GM19438 (cell line): ENCODE measurements at regions not wholly inside any gene's neighbourhood (a gene's known extent, or its start where the extent isn't known, plus 50 kb on each side); places are given as distances from the start of the nearest gene placed in this dataset.

Experiments
- ATAC-seq: cut with Tn5 transposase; IDR thresholded peaks from one replicate; pipeline ENCODE4 v1.9.1; 2021; ENCODE audit warnings: low read depth; ENCODE audit not compliant: unreplicated experiment

- no peak for ATAC-seq
Measured at GRCh38 chr5:164179406-164179805, 674.0 kb downstream of the MAT2B start.

- ATAC-seq, result no peak
Measured at GRCh38 chr5:164181604-164182003, 676.2 kb downstream of the MAT2B start.

DNA sequence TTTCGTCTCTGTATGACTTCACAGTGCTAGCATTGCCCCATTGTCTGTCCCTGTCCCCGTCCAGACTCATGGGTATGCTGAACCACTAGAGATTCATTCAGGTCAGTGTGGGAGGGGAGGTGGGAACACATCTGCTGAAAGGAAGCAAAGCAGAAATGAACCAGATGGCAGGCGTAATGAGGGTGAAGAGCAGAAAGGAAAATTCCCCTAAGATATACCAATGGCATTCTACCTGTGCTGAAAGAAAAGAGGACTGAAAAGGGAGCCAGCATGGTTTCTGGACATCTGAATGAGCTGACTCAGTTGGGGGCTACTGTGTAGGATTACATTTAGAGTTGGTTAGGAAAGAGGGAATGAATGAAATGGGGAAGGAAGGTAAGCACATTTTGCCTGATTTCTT, 678.7 kb downstream of the MAT2B start:
- ATAC-seq, result no peak

- no peak for ATAC-seq
Measured at GRCh38 chr5:164185000-164185399, 679.6 kb downstream of the MAT2B start.

DNA sequence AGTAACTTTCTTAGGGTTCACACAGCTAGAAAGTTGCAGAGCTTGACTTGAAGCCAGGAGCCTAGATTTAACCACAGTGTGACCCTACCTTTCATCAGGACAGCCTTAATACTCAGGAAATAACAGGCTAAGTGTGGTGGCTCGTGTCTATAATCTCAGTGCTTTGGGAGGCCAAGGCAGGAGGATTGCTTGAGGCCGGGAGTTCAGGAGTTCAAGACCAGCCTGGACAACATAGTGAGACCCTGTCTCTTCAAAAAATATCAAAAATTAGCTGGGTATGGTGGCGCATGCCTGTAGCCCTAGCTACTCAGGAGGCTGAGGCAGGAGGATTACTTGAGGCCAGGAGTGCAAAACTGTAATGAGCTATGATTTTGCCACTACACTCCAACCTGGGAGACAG, 681.1 kb downstream of the MAT2B start:
- no peak for ATAC-seq

DNA sequence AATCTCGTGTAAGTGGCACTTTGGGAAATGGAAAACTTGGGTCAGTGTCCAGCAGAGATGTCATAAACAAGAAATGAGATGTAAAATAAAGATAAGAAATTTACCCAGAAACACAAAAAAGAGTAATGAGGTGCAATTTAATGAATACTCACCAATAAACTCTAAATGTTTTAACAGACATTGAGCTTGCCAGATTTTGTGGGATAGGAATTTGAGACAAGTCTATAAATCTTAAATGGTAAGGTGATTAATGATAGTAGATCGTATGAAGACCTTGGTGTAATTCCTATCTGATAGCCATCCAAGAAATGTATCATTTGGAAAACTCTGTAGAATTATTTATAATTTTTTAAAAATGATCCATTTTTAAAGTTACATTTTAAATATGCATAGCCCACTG, 682.4 kb downstream of the MAT2B start:
- ATAC-seq, result no peak

- ATAC-seq, result no peak
Measured at GRCh38 chr5:164188733-164189148, 683.3 kb downstream of the MAT2B start.

GRCh38 chr5:164191240-164191639, 685.8 kb downstream of the MAT2B start:
- ATAC-seq, result no peak

- no peak for ATAC-seq
Measured at GRCh38 chr5:164202338-164202737, 696.9 kb downstream of the MAT2B start.

GRCh38 chr5:164203581-164204225, 698.3 kb downstream of the MAT2B start:
- ATAC-seq, result no peak

GRCh38 chr5:164204338-164204946, 699.0 kb downstream of the MAT2B start:
- ATAC-seq, result no peak

- no peak for ATAC-seq
Measured at GRCh38 chr5:164206196-164206595, 700.8 kb downstream of the MAT2B start.

- ATAC-seq, result no peak
Measured at GRCh38 chr5:164207646-164208045, 702.2 kb downstream of the MAT2B start.

- no peak for ATAC-seq
Measured at GRCh38 chr5:164210491-164210890, 705.1 kb downstream of the MAT2B start.

GRCh38 chr5:164214698-164215097, 709.3 kb downstream of the MAT2B start:
- ATAC-seq, result no peak

- ATAC-seq, result no peak
Measured at GRCh38 chr5:164217464-164217863, 712.0 kb downstream of the MAT2B start.

GRCh38 chr5:164220522-164220921, 715.1 kb downstream of the MAT2B start:
- no peak for ATAC-seq

GRCh38 chr5:164224236-164224635, 718.8 kb downstream of the MAT2B start:
- no peak for ATAC-seq

DNA sequence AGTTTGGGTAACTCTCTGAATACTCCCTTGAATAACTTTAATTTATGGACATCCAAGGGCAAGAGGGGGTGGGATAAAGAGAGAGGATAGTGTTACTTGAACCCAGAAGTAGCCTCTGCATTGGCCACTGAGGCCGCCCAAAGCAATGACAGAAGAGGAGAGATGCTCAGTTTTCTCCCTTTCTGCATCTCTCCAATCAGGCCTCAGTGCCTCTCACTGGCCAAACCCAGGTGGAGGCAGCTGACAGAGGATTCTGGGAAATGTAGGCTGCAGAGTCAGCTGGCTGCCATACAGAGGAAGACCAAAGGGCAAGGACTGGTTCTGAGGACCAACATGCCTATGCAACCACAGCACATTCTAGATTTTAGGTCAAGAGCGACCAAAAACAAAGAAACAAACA, 719.4 kb downstream of the MAT2B start:
- ATAC-seq, result no peak

- ATAC-seq, result no peak
Measured at GRCh38 chr5:164230341-164230740, 724.9 kb downstream of the MAT2B start.

- no peak for ATAC-seq
Measured at GRCh38 chr5:164233791-164234190, 728.4 kb downstream of the MAT2B start.

DNA sequence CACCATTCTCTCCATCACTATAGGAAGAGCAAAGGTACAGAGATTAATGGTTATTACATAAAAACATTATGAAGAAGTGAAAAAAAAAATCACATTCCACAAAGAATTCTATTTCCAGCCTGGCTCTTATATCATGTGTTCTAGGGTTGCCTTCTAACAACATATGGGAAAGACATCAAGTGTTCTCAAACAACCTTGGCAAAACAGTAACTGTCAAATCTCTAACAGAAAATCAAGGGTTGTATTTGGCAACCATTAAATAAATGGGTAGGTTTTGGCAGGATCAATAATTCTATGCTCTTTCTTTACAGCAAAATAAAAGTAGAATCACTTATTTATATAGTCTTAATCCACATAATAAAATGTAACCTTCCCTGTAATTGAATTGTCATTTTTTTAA, 728.9 kb downstream of the MAT2B start:
- ATAC-seq, result no peak
